HG03039 (cell line): ENCODE measurements at regions not wholly inside any gene's neighbourhood (a gene's known extent, or its start where the extent isn't known, plus 50 kb on each side); places are given as distances from the start of the nearest gene placed in this dataset.
"Not testable (repeated sequence)": the region's sequence is repeated elsewhere in the genome, so short reads cannot be mapped to it uniquely, and the experiment has no call there.

Source experiments
- ATAC-seq: cut with Tn5 transposase; IDR thresholded peaks from one replicate; pipeline ENCODE4 v1.9.1; 2021; ENCODE audit warnings: mild to moderate bottlenecking, moderate library complexity; ENCODE audit not compliant: unreplicated experiment

- ATAC-seq = no peak
Measured at GRCh38 chr9:78383130-78383529, 86.2 kb downstream of the PSAT1 start.

- ATAC-seq = no peak
Measured at GRCh38 chr9:78386348-78386747, 89.4 kb downstream of the PSAT1 start.

- ATAC-seq = no peak
Measured at GRCh38 chr9:78386773-78387172, 89.8 kb downstream of the PSAT1 start.

- no peak for ATAC-seq
Measured at GRCh38 chr9:78393340-78393739, 96.4 kb downstream of the PSAT1 start.

GRCh38 chr9:78393932-78394331, 97.0 kb downstream of the PSAT1 start:
- ATAC-seq = no peak

- no peak for ATAC-seq
Measured at GRCh38 chr9:78396087-78396486, 99.2 kb downstream of the PSAT1 start.

- ATAC-seq = no peak
Measured at GRCh38 chr9:78397045-78397444, 100.1 kb downstream of the PSAT1 start.

GRCh38 chr9:78397454-78397853, 100.5 kb downstream of the PSAT1 start:
- no peak for ATAC-seq

- ATAC-seq = no peak
Measured at GRCh38 chr9:78399153-78399552, 102.2 kb downstream of the PSAT1 start.

- no peak for ATAC-seq
Measured at GRCh38 chr9:78400496-78400895, 103.6 kb downstream of the PSAT1 start.

GRCh38 chr9:78405461-78405860, 108.5 kb downstream of the PSAT1 start:
- no peak for ATAC-seq

- no peak for ATAC-seq
Measured at GRCh38 chr9:78406146-78406545, 109.2 kb downstream of the PSAT1 start.

GRCh38 chr9:78406933-78407332, 110.0 kb downstream of the PSAT1 start:
- ATAC-seq = no peak

GRCh38 chr9:78407636-78408312, 110.8 kb downstream of the PSAT1 start:
- ATAC-seq = no peak

- no peak for ATAC-seq
Measured at GRCh38 chr9:78408388-78408787, 111.5 kb downstream of the PSAT1 start.

- not testable (repeated sequence) for ATAC-seq
Measured at GRCh38 chr9:78409928-78410510, 113.1 kb downstream of the PSAT1 start.

- no peak for ATAC-seq
Measured at GRCh38 chr9:78422309-78422708, 125.4 kb downstream of the PSAT1 start.

GRCh38 chr9:78424299-78424698, 127.4 kb downstream of the PSAT1 start:
- ATAC-seq = no peak

- no peak for ATAC-seq
Measured at GRCh38 chr9:78428640-78429039, 131.7 kb downstream of the PSAT1 start.

GRCh38 chr9:78430387-78430786, 133.5 kb downstream of the PSAT1 start:
- no peak for ATAC-seq

GRCh38 chr9:78431039-78431438, 134.1 kb downstream of the PSAT1 start:
- not testable (repeated sequence) for ATAC-seq

GRCh38 chr9:78436873-78437272, 139.9 kb downstream of the PSAT1 start:
- no peak for ATAC-seq

GRCh38 chr9:78437296-78437695, 140.4 kb downstream of the PSAT1 start:
- ATAC-seq = no peak
